Trophoblast cell (in vitro differentiated cells and primary cell): ENCODE measurements at regions not wholly inside any gene's neighbourhood (a gene's known extent, or its start where the extent isn't known, plus 50 kb on each side); places are given as distances from the start of the nearest gene placed in this dataset.
A peak's percentile ranks its signal among the peaks of the same experiment; 100 is the strongest.

ENCODE experiments used
- DNase-seq, 2 donors: peaks; one replicate each; pipeline ENCODE4 v3.0.0-alpha.2; 2016
- H2AFZ ChIP-seq: 2 replicates; pipeline ENCODE4 v1.6.1; 2013; ENCODE audit warnings: low read length, moderate library complexity, mild to moderate bottlenecking; ENCODE audit not compliant: insufficient read depth, poor library complexity
- H2AK5ac ChIP-seq: 2 replicates; pipeline ENCODE4 v1.6.1; 2013; ENCODE audit warnings: mild to moderate bottlenecking, low read length
- H2BK120ac ChIP-seq: 2 replicates; pipeline ENCODE4 v1.6.1; 2013; ENCODE audit warnings: low read length, mild to moderate bottlenecking, moderate library complexity; ENCODE audit not compliant: insufficient read depth, poor library complexity
- H2BK12ac ChIP-seq: 2 replicates; pipeline ENCODE4 v1.6.1; 2013; ENCODE audit warnings: mild to moderate bottlenecking, low read length, moderate library complexity
- H2BK5ac ChIP-seq: 2 replicates; pipeline ENCODE4 v1.6.1; 2013; ENCODE audit warnings: low read length, low read depth, moderate library complexity, mild to moderate bottlenecking; ENCODE audit not compliant: poor library complexity
- H3K14ac ChIP-seq: 2 replicates; pipeline ENCODE4 v1.6.1; 2013; ENCODE audit warnings: mild to moderate bottlenecking, low read length
- H3K18ac ChIP-seq: 2 replicates; pipeline ENCODE4 v1.6.1; 2013; ENCODE audit warnings: mild to moderate bottlenecking, low read length
- H3K23ac ChIP-seq: 2 replicates; pipeline ENCODE4 v1.6.1; 2013; ENCODE audit warnings: low read length
- H3K27ac ChIP-seq: 2 replicates; pipeline ENCODE4 v1.5.1; 2013; ENCODE audit warnings: low read depth, mild to moderate bottlenecking, inconsistent platforms, low read length, moderate library complexity
- H3K27me3 ChIP-seq: 2 replicates; pipeline ENCODE4 v1.6.1; 2013; ENCODE audit warnings: inconsistent platforms, mild to moderate bottlenecking, low read length, moderate library complexity; ENCODE audit not compliant: insufficient read depth
- H3K36me3 ChIP-seq, 2 experiments: 1 replicate in 1 of 2; 2 replicates in 1 of 2; pipeline ENCODE4 v1.6.1; 2013; ENCODE audit warnings: low read length in 2 of 2, mild to moderate bottlenecking in 2 of 2, moderate library complexity in 1 of 2; ENCODE audit not compliant: insufficient read depth in 2 of 2, control insufficient read depth in 1 of 2
- H3K4ac ChIP-seq: 2 replicates; pipeline ENCODE4 v1.6.1; 2013; ENCODE audit warnings: low read depth, mild to moderate bottlenecking, low read length, moderate library complexity
- H3K4me1 ChIP-seq, 2 experiments: 1 replicate in 1 of 2; 2 replicates in 1 of 2; pipeline ENCODE4 v1.6.1; 2013; ENCODE audit warnings: low read length in 2 of 2, mild to moderate bottlenecking in 2 of 2, moderate library complexity in 1 of 2; ENCODE audit not compliant: insufficient read depth in 2 of 2, control insufficient read depth in 1 of 2
- H3K4me2 ChIP-seq: 2 replicates; pipeline ENCODE4 v1.6.1; 2013; ENCODE audit warnings: inconsistent platforms, mild to moderate bottlenecking, low read length, moderate library complexity
- H3K4me3 ChIP-seq: 2 replicates; pipeline ENCODE4 v1.5.1; 2013; ENCODE audit warnings: mild to moderate bottlenecking, low read depth, low read length, inconsistent platforms
- H3K79me1 ChIP-seq: one replicate; pipeline ENCODE4 v1.6.1; 2013; ENCODE audit warnings: low read length
- H3K79me2 ChIP-seq: 2 replicates; pipeline ENCODE4 v1.6.1; 2013; ENCODE audit warnings: low read length, mild to moderate bottlenecking; ENCODE audit not compliant: control insufficient read depth, insufficient read depth, poor library complexity
- H3K9ac ChIP-seq: 2 replicates; pipeline ENCODE4 v1.6.1; 2013; ENCODE audit warnings: mild to moderate bottlenecking, low read length
- H3K9me3 ChIP-seq: 2 replicates; pipeline ENCODE4 v1.6.1; 2013; ENCODE audit warnings: low read depth, mild to moderate bottlenecking, control low read depth, inconsistent platforms, low read length; ENCODE audit not compliant: insufficient read depth
- H4K12ac ChIP-seq: 2 replicates; pipeline ENCODE4 v1.6.1; 2013; ENCODE audit warnings: low read depth, mild to moderate bottlenecking, low read length, moderate library complexity
- H4K8ac ChIP-seq: 2 replicates; pipeline ENCODE4 v1.6.1; 2013; ENCODE audit warnings: low read depth, mild to moderate bottlenecking, low read length, moderate library complexity
- H4K91ac ChIP-seq: one replicate; pipeline ENCODE4 v1.6.1; 2013; ENCODE audit warnings: low read depth, mild to moderate bottlenecking, low read length, moderate library complexity
- WGBS: extraction: QIAGEN DNeasy Blood & Tissue Kit; methylation state at CpG from one replicate; pipeline ENCODE4 v1.1.7; 2013; ENCODE audit warnings: missing lambda C conversion rate; ENCODE audit not compliant: insufficient read length, insufficient coverage; ENCODE audit errors: extremely low coverage; 5-methylcytosine and 5-hydroxymethylcytosine counted together

- WGBS = no CpG with 5 or more reads among the region's 8 CpGs
Measured at GRCh38 chr11:128361451-128362020, 225.8 kb downstream of the ETS1 start.

GRCh38 chr11:128359515-128359914 is 227.8 kb downstream of the ETS1 start:
- H4K91ac ChIP-seq = no peak overlapping the region
- H4K12ac ChIP-seq = no peak overlapping the region
- H2BK120ac ChIP-seq = no peak overlapping the region

More at GRCh38 chr11:128361451-128362020, 225.8 kb downstream of the ETS1 start:
- Histone ChIP-seq H4K91ac (no peak overlapping the region), H3K23ac (no peak overlapping the region), H2BK120ac (no peak overlapping the region), H3K9me3 (no peaks in the 10 kb centered on the region), H3K14ac (no peak overlapping the region), H3K27ac (no peak overlapping the region), H3K36me3 (no peaks in the 10 kb centered on the region), H3K79me1 (no peaks in the 10 kb centered on the region), H2BK5ac (no peak overlapping the region), H3K9ac (no peak overlapping the region), H3K4me2 (no peak overlapping the region), H3K79me2 (no peaks in the 10 kb centered on the region), H3K4me1 (peaks cover 0 to 3% of the 10 kb centered on the region in 2 experiments), H2BK12ac (peak overlapping the region; percentile 15), H2AK5ac (no peak overlapping the region), H3K27me3 (no peaks in the 10 kb centered on the region), H4K8ac (no peak overlapping the region), H3K4ac (no peak overlapping the region), H2AFZ (no peak overlapping the region), H3K4me3 (no peak overlapping the region), H4K12ac (no peak overlapping the region), H3K18ac (no peak overlapping the region)
- DNase-seq = no peak

GRCh38 chr11:128357073-128357472 is 230.3 kb downstream of the ETS1 start:
- no peak overlapping the region for H2BK5ac ChIP-seq
- no peaks in the 10 kb centered on the region for H3K4me1 ChIP-seq
- no peak overlapping the region for H3K27ac ChIP-seq
- H2AFZ ChIP-seq = no peak overlapping the region
- H3K79me1 ChIP-seq = no peaks in the 10 kb centered on the region
- no peaks in the 10 kb centered on the region for H3K79me2 ChIP-seq
- H3K14ac ChIP-seq = no peak overlapping the region
- H4K91ac ChIP-seq = no peak overlapping the region
- H3K27me3 ChIP-seq = no peaks in the 10 kb centered on the region
- no peak overlapping the region for H3K4me3 ChIP-seq
- no peak overlapping the region for H4K12ac ChIP-seq
- DNase-seq = no peak
- H3K9ac ChIP-seq = no peak overlapping the region
- H3K9me3 ChIP-seq = no peaks in the 10 kb centered on the region
- H3K4me2 ChIP-seq = no peak overlapping the region
- H3K23ac ChIP-seq = no peak overlapping the region
- H3K36me3 ChIP-seq = no peaks in the 10 kb centered on the region
- H2BK12ac ChIP-seq = no peak overlapping the region
- no peak overlapping the region for H2BK120ac ChIP-seq
- H4K8ac ChIP-seq = no peak overlapping the region
- no peak overlapping the region for H3K4ac ChIP-seq
- no peak overlapping the region for H2AK5ac ChIP-seq
- no CpG with 5 or more reads among the region's 5 CpGs for WGBS
- H3K18ac ChIP-seq = no peak overlapping the region

More at GRCh38 chr11:128359515-128359914, 227.8 kb downstream of the ETS1 start:
- no peak overlapping the region for H3K14ac ChIP-seq
- H3K9ac ChIP-seq = no peak overlapping the region
- H3K18ac ChIP-seq = no peak overlapping the region
- no peak overlapping the region for H3K27ac ChIP-seq
- H3K4me2 ChIP-seq = no peak overlapping the region
- no peak overlapping the region for H3K4me3 ChIP-seq
- no peak overlapping the region for H3K4ac ChIP-seq
- no peak overlapping the region for H2BK12ac ChIP-seq
- no peaks in the 10 kb centered on the region for H3K27me3 ChIP-seq
- no peak for DNase-seq
- no peak overlapping the region for H2BK5ac ChIP-seq
- no peak overlapping the region for H2AK5ac ChIP-seq
- no peaks in the 10 kb centered on the region for H3K9me3 ChIP-seq
- no peak overlapping the region for H2AFZ ChIP-seq
- no peak overlapping the region for H3K23ac ChIP-seq
- H3K36me3 ChIP-seq = no peaks in the 10 kb centered on the region
- H3K79me1 ChIP-seq = no peaks in the 10 kb centered on the region
- H3K4me1 ChIP-seq = peaks cover 0 to 2% of the 10 kb centered on the region in 2 experiments
- H3K79me2 ChIP-seq = no peaks in the 10 kb centered on the region
- no CpG with 5 or more reads among the region's 3 CpGs for WGBS
- H4K8ac ChIP-seq = no peak overlapping the region

- H3K79me1 ChIP-seq = peaks cover 2% of the 10 kb centered on the region
- H2BK5ac ChIP-seq = no peak overlapping the region
- H3K4me2 ChIP-seq = no peak overlapping the region
- H3K23ac ChIP-seq = no peak overlapping the region
- H2BK120ac ChIP-seq = no peak overlapping the region
- no peak overlapping the region for H3K4me3 ChIP-seq
- no peak overlapping the region for H3K18ac ChIP-seq
- H3K4me1 ChIP-seq = no peaks in the 10 kb centered on the region
- H3K27ac ChIP-seq = no peak overlapping the region
- H2AFZ ChIP-seq = no peak overlapping the region
- H4K12ac ChIP-seq = no peak overlapping the region
- no peaks in the 10 kb centered on the region for H3K27me3 ChIP-seq
- no peak overlapping the region for H3K4ac ChIP-seq
- H3K9ac ChIP-seq = no peak overlapping the region
- no peaks in the 10 kb centered on the region for H3K79me2 ChIP-seq
- WGBS = no CpG with 5 or more reads among the region's 2 CpGs
- H4K91ac ChIP-seq = no peak overlapping the region
- H2AK5ac ChIP-seq = no peak overlapping the region
- H3K36me3 ChIP-seq = no peaks in the 10 kb centered on the region
- no peaks in the 10 kb centered on the region for H3K9me3 ChIP-seq
- no peak overlapping the region for H2BK12ac ChIP-seq
- H3K14ac ChIP-seq = no peak overlapping the region
- DNase-seq = peak in 1 of 2 donors; percentile 72
- no peak overlapping the region for H4K8ac ChIP-seq
Measured at GRCh38 chr11:128355558-128355957, 231.8 kb downstream of the ETS1 start.
